ENCODE measurements at regions not wholly inside any gene's neighbourhood (a gene's known extent, or its start where the extent isn't known, plus 50 kb on each side); places are given as distances from the start of the nearest gene placed in this dataset.

DNA sequence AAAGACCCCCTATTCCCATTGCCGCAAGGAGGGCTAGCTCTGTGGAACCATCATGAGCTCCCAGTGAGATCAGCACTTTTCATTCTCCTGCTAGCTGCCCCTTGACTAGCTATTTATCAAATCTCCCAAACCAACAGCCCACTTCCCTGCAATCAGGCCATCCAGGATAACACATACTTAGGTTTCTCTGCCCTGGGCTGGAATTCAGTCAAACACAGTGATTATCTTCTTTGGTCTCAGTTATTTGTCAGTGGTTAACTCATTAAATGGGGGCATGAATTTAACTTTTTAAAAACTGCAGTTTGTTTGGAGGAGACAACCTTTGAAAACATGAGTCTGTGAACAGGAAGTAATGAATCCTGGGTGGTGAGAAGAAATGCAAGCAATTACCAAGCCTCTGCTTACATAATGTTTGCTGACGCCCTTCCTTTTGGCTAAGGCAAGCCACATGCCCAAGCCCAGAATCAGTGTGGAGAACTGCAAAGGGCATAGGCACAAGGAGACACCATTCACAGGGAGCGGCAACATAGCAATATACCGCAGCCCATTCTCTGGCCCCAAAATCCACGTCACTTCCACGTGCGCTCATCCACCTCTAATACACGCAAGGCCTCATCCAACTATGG, 275.0 kb downstream of the DRD1 start:
- Histone ChIP-seq H3K27me3 (peaks cover 3% of the 10 kb centered on the region; the same call in 1 of the 2 replicates), H3K4me1 (no peaks in the 10 kb centered on the region), H3K9me3 (no peaks in the 10 kb centered on the region), H3K36me3 (no peaks in the 10 kb centered on the region), H3K4me3 (ENCODE audit: low read depth, low read length) (no peak overlapping the region)
- DNase-seq, result no peak
- TF ChIP-seq, protein P1, sequence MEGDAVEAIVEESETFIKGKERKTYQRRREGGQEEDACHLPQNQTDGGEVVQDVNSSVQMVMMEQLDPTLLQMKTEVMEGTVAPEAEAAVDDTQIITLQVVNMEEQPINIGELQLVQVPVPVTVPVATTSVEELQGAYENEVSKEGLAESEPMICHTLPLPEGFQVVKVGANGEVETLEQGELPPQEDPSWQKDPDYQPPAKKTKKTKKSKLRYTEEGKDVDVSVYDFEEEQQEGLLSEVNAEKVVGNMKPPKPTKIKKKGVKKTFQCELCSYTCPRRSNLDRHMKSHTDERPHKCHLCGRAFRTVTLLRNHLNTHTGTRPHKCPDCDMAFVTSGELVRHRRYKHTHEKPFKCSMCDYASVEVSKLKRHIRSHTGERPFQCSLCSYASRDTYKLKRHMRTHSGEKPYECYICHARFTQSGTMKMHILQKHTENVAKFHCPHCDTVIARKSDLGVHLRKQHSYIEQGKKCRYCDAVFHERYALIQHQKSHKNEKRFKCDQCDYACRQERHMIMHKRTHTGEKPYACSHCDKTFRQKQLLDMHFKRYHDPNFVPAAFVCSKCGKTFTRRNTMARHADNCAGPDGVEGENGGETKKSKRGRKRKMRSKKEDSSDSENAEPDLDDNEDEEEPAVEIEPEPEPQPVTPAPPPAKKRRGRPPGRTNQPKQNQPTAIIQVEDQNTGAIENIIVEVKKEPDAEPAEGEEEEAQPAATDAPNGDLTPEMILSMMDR (IDR thresholded peaks at IDR 0.05; ENCODE audit: low read depth, low read length), result no peak

- Histone ChIP-seq H3K36me3 (no peaks in the 10 kb centered on the region), H3K4me3 (ENCODE audit: low read depth, low read length) (no peak overlapping the region), H3K27me3 (peaks cover 3% of the 10 kb centered on the region; the same call in 1 of the 2 replicates), H3K9me3 (no peaks in the 10 kb centered on the region), H3K4me1 (no peaks in the 10 kb centered on the region)
- TF ChIP-seq, protein P1 (IDR thresholded peaks at IDR 0.05; ENCODE audit: low read depth, low read length), result no peak
- no peak for DNase-seq
These were observed 278.0 kb downstream of the DRD1 start for GRCh38 chr5:175166026-175166425.

GRCh38 chr5:175163586-175164275, 280.3 kb downstream of the DRD1 start:
- Histone ChIP-seq H3K9me3 (no peaks in the 10 kb centered on the region), H3K4me1 (no peaks in the 10 kb centered on the region), H3K27me3 (peaks cover 3% of the 10 kb centered on the region; the same call in 1 of the 2 replicates), H3K4me3 (ENCODE audit: low read depth, low read length) (no peak overlapping the region), H3K36me3 (no peaks in the 10 kb centered on the region)
- no peak for DNase-seq
- TF ChIP-seq, protein P1 (IDR thresholded peaks at IDR 0.05; ENCODE audit: low read depth, low read length), result no peak

DNA sequence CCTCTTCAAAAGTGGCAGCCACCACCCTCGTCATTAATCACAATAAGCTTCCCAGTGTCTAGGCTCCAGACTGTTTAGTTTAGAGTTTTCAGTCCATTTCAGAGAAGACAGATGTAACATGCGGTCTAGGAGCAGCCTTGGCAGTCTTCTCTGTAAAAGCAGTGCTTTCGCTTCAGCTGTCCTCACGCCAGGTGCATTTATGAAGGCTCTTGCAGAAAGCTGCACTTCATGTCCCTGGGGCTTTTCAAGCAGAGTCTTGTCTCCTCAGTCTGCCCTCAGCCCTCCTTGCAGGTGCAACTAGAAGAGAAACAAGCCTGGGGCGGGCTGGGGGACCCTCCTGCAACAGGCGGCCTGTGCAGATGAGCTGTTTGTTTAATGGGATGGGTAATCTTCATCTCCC, 281.9 kb downstream of the DRD1 start:
- no peak overlapping the region for H3K4me3 ChIP-seq (ENCODE audit: low read depth, low read length)
- no peaks in the 10 kb centered on the region for H3K4me1 ChIP-seq
- no peaks in the 10 kb centered on the region for H3K9me3 ChIP-seq
- peaks cover 3% of the 10 kb centered on the region; the same call in 1 of the 2 replicates for H3K27me3 ChIP-seq
- DNase-seq, result no peak
- H3K36me3 ChIP-seq, result no peaks in the 10 kb centered on the region
- TF ChIP-seq, protein P1 (IDR thresholded peaks at IDR 0.05; ENCODE audit: low read depth, low read length), result no peak

DNA sequence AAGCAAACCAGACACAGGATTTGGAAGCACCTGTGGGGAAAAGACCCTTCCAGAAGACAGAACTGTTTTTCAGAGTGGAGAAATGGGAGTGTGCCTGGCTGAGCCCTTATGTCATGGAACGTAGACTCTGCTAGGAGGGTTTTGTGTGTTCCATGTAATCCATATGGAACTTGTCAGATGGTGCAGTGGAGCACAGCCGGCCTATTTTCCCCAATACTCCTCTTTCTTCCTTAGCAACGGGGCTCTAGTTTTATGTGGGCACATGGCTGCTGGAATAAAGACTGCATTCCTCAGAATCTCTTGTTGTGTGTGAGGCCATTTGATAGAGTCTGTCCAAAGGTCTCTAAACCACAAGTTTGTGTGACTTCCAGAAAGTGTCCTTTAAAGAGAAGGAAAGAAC, 284.0 kb downstream of the DRD1 start:
- H3K9me3 ChIP-seq, result no peaks in the 10 kb centered on the region
- H3K36me3 ChIP-seq, result no peaks in the 10 kb centered on the region
- H3K27me3 ChIP-seq, result no peaks in the 10 kb centered on the region
- no peaks in the 10 kb centered on the region for H3K4me1 ChIP-seq
- TF ChIP-seq, protein P1 (IDR thresholded peaks at IDR 0.05; ENCODE audit: low read depth, low read length), result no peak
- no peak overlapping the region for H3K4me3 ChIP-seq (ENCODE audit: low read depth, low read length)
- no peak for DNase-seq

DNA sequence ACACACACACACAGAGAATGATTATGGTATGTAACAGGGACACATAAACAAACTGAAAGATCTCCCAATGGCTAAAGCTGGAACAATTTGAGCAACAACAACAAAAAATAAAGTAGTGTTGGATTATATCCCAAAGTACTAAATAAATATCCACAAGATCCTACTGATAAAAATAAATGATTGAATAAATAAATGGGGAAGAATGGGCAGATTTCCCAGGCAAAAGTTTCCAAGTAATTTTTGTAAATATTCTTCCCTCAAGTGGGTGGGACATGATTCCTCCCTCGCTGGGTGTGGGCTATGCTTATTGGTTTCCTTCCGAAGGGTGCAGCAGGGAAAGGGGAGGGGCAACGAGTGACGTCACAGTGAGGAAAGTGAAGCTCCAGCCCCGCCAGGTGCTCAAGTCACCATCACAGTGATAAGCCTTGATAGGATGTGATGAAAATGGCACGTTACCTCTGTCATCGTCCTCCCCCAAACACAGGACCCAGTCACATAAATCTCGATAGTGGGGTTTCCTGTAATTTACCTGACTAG, 295.3 kb downstream of the DRD1 start:
- TF ChIP-seq, protein P1 (IDR thresholded peaks at IDR 0.05; ENCODE audit: low read depth, low read length), result no peak
- Histone ChIP-seq H3K4me3 (ENCODE audit: low read depth, low read length) (no peak overlapping the region), H3K9me3 (no peaks in the 10 kb centered on the region), H3K4me1 (no peaks in the 10 kb centered on the region), H3K27me3 (no peaks in the 10 kb centered on the region), H3K36me3 (no peaks in the 10 kb centered on the region)
- no peak for DNase-seq
